ENCODE measurements at regions not wholly inside any gene's neighbourhood (a gene's known extent, or its start where the extent isn't known, plus 50 kb on each side); places are given as distances from the start of the nearest gene placed in this dataset.

GRCh38 chr6:93943661-93944060 is 524.3 kb upstream of the EPHA7 start:
- TF ChIP-seq RARB (CRISPR knock-in tag; IDR thresholded peaks at IDR 0.05) = no peak
- TF ChIP-seq POU6F1 (CRISPR knock-in tag; IDR thresholded peaks at IDR 0.05; ENCODE audit: borderline replicate concordance, low read depth) = no peak
- TF ChIP-seq OSR1 (CRISPR knock-in tag; IDR thresholded peaks at IDR 0.05) = no peak
- no peak for TF ChIP-seq TSHZ2 (CRISPR knock-in tag; IDR thresholded peaks at IDR 0.05)
- no peak for TF ChIP-seq PATZ1 (CRISPR knock-in tag; IDR thresholded peaks at IDR 0.05; ENCODE audit: borderline replicate concordance)
- no peak for TF ChIP-seq ZFP3 (CRISPR knock-in tag; IDR thresholded peaks at IDR 0.05)
- TF ChIP-seq ARNTL (CRISPR knock-in tag; IDR thresholded peaks at IDR 0.05; ENCODE audit: borderline replicate concordance, low read depth) = no peak
- no peak for TF ChIP-seq GLIS3 (CRISPR knock-in tag; IDR thresholded peaks at IDR 0.05)
- TF ChIP-seq CREB5 (CRISPR knock-in tag; IDR thresholded peaks at IDR 0.05; ENCODE audit: low read depth) = no peak
- no peak for TF ChIP-seq ISL1 (CRISPR knock-in tag; IDR thresholded peaks at IDR 0.05)
- no peak for TF ChIP-seq CSRNP3 (CRISPR knock-in tag; IDR thresholded peaks at IDR 0.05)
- no peak for TF ChIP-seq ZFP30 (CRISPR knock-in tag; IDR thresholded peaks at IDR 0.05)
- no peak for TF ChIP-seq ZNF565 (CRISPR knock-in tag; conservative IDR thresholded peaks at IDR 0.05; ENCODE audit: low read depth)
- no peak for TF ChIP-seq ZNF8 (CRISPR knock-in tag; IDR thresholded peaks at IDR 0.05)
- no peak for TF ChIP-seq ZNF70 (CRISPR knock-in tag; IDR thresholded peaks at IDR 0.05)
- no peak for TF ChIP-seq PPARA (CRISPR knock-in tag; IDR thresholded peaks at IDR 0.05; ENCODE audit: borderline replicate concordance)
- no peak for TF ChIP-seq TOX (CRISPR knock-in tag; IDR thresholded peaks at IDR 0.05; ENCODE audit: borderline replicate concordance)
- no peak for TF ChIP-seq CSDC2 (CRISPR knock-in tag; IDR thresholded peaks at IDR 0.05)
- TF ChIP-seq BACH2 (CRISPR knock-in tag; IDR thresholded peaks at IDR 0.05; ENCODE audit: borderline replicate concordance) = no peak
- ATAC-seq = no peak

GRCh38 chr6:93940381-93940780 is 521.0 kb upstream of the EPHA7 start:
- no peak for ATAC-seq
- no peak for TF ChIP-seq PPARA (CRISPR knock-in tag; IDR thresholded peaks at IDR 0.05; ENCODE audit: borderline replicate concordance)
- TF ChIP-seq OSR1 (CRISPR knock-in tag; IDR thresholded peaks at IDR 0.05) = no peak
- TF ChIP-seq ESRRG (CRISPR knock-in tag; IDR thresholded peaks at IDR 0.05) = no peak
- TF ChIP-seq ZNF565 (CRISPR knock-in tag; conservative IDR thresholded peaks at IDR 0.05; ENCODE audit: low read depth) = no peak
- TF ChIP-seq TSHZ2 (CRISPR knock-in tag; IDR thresholded peaks at IDR 0.05) = no peak

Data from SK-N-SH treated with all-trans-retinoic acid at 6 μM for 48 hours (cell line).